ENCODE measurements at regions not wholly inside any gene's neighbourhood (a gene's known extent, or its start where the extent isn't known, plus 50 kb on each side); places are given as distances from the start of the nearest gene placed in this dataset.

DNA sequence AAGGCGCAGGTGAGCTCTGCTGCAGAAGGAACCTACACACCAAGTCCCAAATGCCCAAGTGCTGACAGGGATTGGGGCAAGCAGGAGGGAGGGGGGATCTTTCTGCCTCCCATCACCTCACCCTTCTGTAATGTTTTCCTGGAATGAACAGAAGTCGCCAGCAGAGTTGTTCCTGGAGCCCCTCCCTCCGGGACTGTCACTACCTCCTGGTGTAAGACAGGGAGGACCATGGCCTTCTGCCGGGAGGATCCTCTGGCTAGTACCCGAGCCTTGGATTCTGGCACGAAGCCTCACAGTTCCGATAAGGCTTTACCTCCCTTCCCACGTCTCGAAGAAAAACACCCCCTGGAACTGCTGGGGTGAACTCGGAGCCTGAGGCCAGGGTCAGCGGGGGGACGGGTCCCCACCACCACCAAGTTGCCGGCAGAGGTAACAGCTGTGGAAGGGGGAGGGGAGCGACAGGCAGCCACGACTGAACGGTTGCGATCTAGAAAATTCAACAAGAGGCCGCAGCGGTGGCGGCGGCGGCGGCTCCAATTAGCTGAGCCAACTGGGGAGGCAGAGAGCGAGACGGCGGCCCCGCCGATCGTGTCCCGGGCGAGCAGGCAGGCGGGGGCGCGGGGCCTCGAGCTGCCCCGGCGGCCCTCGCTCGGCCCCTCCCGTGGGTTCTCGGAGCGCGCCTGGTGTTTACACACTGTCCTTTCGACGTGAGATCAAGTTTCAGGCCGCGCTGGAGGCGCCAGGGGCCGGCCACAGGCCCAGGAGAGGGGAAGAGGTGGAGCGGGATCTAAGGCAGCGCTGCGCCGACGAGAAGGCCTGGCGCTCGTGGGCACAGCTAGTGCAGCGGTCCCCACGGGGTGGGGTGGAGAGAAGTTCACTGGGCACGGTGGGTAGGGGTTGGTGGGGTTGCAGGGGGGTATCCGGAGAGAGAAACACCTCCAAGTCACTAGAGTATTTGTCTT is 53.7 kb upstream of the BCOR start:
- no peak for TF ChIP-seq EP300 (IDR thresholded peaks at IDR 0.05)
- TF ChIP-seq POLR2A (IDR thresholded peaks at IDR 0.05): no peak
- TF ChIP-seq, protein P1, sequence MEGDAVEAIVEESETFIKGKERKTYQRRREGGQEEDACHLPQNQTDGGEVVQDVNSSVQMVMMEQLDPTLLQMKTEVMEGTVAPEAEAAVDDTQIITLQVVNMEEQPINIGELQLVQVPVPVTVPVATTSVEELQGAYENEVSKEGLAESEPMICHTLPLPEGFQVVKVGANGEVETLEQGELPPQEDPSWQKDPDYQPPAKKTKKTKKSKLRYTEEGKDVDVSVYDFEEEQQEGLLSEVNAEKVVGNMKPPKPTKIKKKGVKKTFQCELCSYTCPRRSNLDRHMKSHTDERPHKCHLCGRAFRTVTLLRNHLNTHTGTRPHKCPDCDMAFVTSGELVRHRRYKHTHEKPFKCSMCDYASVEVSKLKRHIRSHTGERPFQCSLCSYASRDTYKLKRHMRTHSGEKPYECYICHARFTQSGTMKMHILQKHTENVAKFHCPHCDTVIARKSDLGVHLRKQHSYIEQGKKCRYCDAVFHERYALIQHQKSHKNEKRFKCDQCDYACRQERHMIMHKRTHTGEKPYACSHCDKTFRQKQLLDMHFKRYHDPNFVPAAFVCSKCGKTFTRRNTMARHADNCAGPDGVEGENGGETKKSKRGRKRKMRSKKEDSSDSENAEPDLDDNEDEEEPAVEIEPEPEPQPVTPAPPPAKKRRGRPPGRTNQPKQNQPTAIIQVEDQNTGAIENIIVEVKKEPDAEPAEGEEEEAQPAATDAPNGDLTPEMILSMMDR (IDR thresholded peaks at IDR 0.05): no peak
- no peak for TF ChIP-seq POLR2AphosphoS5 (IDR thresholded peaks at IDR 0.05)
- Histone ChIP-seq H3K36me3 (no peaks in the 10 kb centered on the region), H3K27me3 (no peaks in the 10 kb centered on the region), H3K4me3 (no peak overlapping the region), H3K4me1 (peaks cover 52% of the 10 kb centered on the region), H3K9me3 (no peaks in the 10 kb centered on the region), H3K27ac (no peak overlapping the region)
- 62% methylated on average over 34 of the region's 60 CpGs for WGBS
- no peak for DNase-seq (ENCODE audit: low spot score in 2 of 2)

DNA sequence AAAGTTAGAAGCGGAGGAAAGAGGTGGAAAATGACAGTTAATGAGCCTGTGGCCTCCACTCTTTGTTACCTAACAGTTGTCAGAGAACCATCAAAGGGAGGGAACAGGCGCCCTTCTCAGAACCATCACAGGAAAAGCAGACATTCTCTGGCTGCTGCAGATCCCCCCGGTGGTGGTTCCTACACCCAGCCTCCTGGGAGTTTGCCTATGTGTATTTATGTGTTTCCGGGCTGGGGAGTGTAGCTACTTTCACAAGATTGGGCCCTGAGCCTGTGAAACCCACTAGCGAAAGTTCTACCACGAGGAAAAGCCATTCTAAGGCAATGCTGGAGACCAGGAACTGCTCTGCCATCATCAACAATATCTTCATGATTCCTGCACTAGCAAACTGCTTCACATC is 52.7 kb upstream of the BCOR start:
- no peaks in the 10 kb centered on the region for H3K27me3 ChIP-seq
- H3K4me3 ChIP-seq: no peak overlapping the region
- H3K4me1 ChIP-seq: peaks cover 51% of the 10 kb centered on the region
- DNase-seq (ENCODE audit: low spot score in 2 of 2): no peak
- WGBS: 50% methylated on average over 5 of the region's 6 CpGs
- no peak overlapping the region for H3K27ac ChIP-seq
- no peak for TF ChIP-seq EP300 (IDR thresholded peaks at IDR 0.05)
- TF ChIP-seq POLR2A (IDR thresholded peaks at IDR 0.05): no peak
- TF ChIP-seq, protein P1 (IDR thresholded peaks at IDR 0.05): no peak
- no peak for TF ChIP-seq POLR2AphosphoS5 (IDR thresholded peaks at IDR 0.05)
- no peaks in the 10 kb centered on the region for H3K36me3 ChIP-seq
- no peaks in the 10 kb centered on the region for H3K9me3 ChIP-seq

DNA sequence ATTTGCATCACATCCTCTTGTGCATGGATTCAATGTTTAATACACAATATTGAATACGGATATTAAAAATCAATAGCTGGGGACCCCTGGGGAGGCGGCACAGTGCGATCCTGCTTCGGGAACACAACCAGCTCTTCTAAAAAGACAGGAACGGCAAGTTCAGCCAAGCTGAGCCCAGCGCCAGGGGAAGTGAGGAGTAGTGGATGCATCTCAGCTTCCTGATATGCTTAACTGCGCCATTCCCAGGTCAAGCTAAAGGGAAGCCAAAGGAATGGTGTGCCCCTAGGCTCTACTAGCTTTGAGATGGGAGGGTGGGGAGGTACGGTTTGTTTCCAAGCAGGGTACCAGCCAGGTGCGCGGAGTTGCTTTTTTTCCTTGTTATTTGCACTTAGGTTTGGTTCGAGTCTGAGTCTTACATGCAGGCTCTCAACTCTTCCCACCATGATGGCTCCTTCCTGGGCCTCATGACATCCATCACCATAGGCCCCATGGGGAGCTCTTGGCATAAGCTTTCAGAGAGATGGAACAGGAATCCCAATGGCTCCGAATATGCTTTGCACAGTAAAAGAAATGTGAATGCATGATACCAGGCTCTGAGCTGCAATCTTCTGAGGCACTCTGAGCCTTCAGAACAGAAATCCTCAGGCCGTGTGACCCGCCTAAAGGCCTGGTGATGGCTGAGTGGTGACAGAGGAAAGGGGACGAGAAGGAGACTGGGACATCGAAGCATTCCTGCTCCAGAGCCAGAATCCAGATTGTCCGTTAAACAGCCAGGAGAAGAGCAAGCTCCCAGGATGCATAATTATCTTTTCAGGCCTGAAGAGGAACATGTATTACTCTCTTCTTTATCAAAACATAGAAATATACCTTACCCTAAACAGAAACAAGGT is 51.8 kb upstream of the BCOR start:
- H3K9me3 ChIP-seq: no peaks in the 10 kb centered on the region
- H3K4me1 ChIP-seq: peaks cover 47% of the 10 kb centered on the region
- TF ChIP-seq POLR2A (IDR thresholded peaks at IDR 0.05) (no peak), POLR2AphosphoS5 (IDR thresholded peaks at IDR 0.05) (no peak), EP300 (IDR thresholded peaks at IDR 0.05) (no peak)
- TF ChIP-seq, protein P1 (IDR thresholded peaks at IDR 0.05): no peak
- DNase-seq (ENCODE audit: low spot score in 2 of 2): no peak
- no peaks in the 10 kb centered on the region for H3K36me3 ChIP-seq
- no peaks in the 10 kb centered on the region for H3K27me3 ChIP-seq
- H3K27ac ChIP-seq: no peak overlapping the region
- H3K4me3 ChIP-seq: no peak overlapping the region
- 39% methylated on average over 17 of the region's 17 CpGs for WGBS

DNA sequence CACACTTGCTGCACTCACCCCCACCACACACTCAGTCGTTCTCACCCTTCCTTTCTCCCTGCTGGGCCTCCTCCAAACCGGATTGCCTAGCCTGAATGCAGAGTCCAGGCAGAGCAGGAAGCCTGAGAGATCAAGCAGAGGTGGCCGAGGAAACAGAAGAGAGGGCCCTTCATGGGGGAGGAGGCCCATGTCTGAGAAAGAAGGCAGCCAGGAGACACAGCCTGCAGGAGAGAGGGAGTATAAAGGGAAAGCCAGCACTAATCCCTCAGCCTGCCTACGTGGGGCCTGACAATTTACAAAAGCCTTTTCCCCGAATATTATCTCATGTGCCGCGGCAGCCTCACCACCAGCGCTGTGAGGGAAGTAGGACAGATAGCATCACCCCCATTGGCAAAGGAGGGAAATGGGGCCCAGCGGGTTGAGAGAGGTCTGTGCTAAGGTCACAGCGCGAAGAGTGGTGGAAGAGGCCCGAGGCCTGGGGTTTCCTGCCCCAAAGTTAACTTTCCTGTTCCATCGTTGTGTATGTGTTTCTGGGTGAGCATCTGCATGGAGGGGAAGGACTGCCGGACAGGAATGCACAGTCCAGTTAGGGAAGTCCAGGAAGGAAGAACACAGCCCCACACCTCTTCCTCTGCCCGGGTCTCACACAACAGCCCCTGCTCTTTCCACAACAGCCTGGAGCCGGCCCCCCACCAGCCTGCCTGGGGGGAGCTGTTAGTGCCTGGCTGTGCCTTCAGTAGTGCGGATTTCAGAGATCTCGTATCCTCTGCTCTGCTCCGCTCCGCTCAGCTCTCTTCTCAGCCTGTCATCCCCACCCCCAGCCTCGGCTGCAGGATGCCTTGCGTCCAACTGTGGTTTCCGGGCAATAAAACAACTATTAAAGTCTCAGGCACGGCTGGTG is 50.9 kb upstream of the BCOR start:
- no peak for DNase-seq (ENCODE audit: low spot score in 2 of 2)
- Histone ChIP-seq H3K9me3 (no peaks in the 10 kb centered on the region), H3K4me1 (peaks cover 42% of the 10 kb centered on the region), H3K27me3 (no peaks in the 10 kb centered on the region), H3K27ac (no peak overlapping the region), H3K4me3 (no peak overlapping the region), H3K36me3 (no peaks in the 10 kb centered on the region)
- WGBS: 40% methylated on average over 24 of the region's 24 CpGs
- TF ChIP-seq EP300 (IDR thresholded peaks at IDR 0.05): no peak
- TF ChIP-seq, protein P1 (IDR thresholded peaks at IDR 0.05): no peak
- TF ChIP-seq POLR2A (IDR thresholded peaks at IDR 0.05): no peak
- no peak for TF ChIP-seq POLR2AphosphoS5 (IDR thresholded peaks at IDR 0.05)

Data from suprapubic skin (tissue), 4 donors.